ENCODE measurements at regions not wholly inside any gene's neighbourhood (a gene's known extent, or its start where the extent isn't known, plus 50 kb on each side); places are given as distances from the start of the nearest gene placed in this dataset.

DNA sequence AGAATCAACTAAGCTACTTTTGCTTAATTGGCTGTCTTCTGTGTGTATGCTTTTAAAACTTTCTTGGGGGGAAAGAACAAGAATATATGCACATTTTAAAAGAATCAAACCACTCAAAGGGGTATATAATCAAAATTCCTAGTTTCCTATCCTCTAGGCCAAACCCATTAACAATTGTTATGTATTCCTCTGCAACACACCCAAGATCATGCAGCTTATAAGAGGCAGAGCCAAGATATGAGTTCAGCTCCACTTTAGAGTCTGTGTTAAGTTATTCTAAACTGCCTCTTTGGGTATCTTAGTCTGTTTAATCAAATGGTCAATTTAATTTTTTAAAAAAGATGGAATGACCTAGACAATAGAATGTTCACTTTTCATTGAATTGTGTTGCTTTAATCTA lies 326.1 kb upstream of the IL12A start:
- TF ChIP-seq, protein P1, sequence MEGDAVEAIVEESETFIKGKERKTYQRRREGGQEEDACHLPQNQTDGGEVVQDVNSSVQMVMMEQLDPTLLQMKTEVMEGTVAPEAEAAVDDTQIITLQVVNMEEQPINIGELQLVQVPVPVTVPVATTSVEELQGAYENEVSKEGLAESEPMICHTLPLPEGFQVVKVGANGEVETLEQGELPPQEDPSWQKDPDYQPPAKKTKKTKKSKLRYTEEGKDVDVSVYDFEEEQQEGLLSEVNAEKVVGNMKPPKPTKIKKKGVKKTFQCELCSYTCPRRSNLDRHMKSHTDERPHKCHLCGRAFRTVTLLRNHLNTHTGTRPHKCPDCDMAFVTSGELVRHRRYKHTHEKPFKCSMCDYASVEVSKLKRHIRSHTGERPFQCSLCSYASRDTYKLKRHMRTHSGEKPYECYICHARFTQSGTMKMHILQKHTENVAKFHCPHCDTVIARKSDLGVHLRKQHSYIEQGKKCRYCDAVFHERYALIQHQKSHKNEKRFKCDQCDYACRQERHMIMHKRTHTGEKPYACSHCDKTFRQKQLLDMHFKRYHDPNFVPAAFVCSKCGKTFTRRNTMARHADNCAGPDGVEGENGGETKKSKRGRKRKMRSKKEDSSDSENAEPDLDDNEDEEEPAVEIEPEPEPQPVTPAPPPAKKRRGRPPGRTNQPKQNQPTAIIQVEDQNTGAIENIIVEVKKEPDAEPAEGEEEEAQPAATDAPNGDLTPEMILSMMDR (IDR thresholded peaks at IDR 0.05; ENCODE audit: low read length) = no peak
- no peak for TF ChIP-seq EZH2phosphoT487 (IDR thresholded peaks at IDR 0.05; ENCODE audit: low read length)
- TF ChIP-seq EZH2 (optimal IDR thresholded peaks at IDR 0.05; ENCODE audit: low read depth, low read length) = no peak

Measured in MM.1S (cell line).